DOHH2 (cell line): ENCODE measurements at regions not wholly inside any gene's neighbourhood (a gene's known extent, or its start where the extent isn't known, plus 50 kb on each side); places are given as distances from the start of the nearest gene placed in this dataset.

ENCODE experiments used
- H3F3A ChIP-seq: fragments of 200-600 bp; sonication (generic), shearing (Covaris generic); 2 replicates; pipeline ENCODE4 v1.6.0; 2016; ENCODE audit warnings: antibody characterized with exemption, mild to moderate bottlenecking; ENCODE audit not compliant: control insufficient read depth, insufficient read depth
- H3K27ac ChIP-seq: fragments of 200-600 bp; sonication (generic); 2 replicates; pipeline ENCODE4 v1.5.1; 2014; ENCODE audit warnings: low read depth, mild to moderate bottlenecking, low read length, moderate library complexity
- H3K27me3 ChIP-seq: fragments of 200-600 bp; sonication (generic); 2 replicates; pipeline ENCODE4 v1.6.1; 2014; ENCODE audit warnings: mild to moderate bottlenecking, low read length, mixed read lengths; ENCODE audit not compliant: control insufficient read depth
- H3K36me3 ChIP-seq: fragments of 200-600 bp; sonication (generic); 2 replicates; pipeline ENCODE4 v1.6.1; 2014; ENCODE audit warnings: mild to moderate bottlenecking, low read length, moderate library complexity, mixed read lengths; ENCODE audit not compliant: control insufficient read depth
- H3K4me1 ChIP-seq: fragments of 200-600 bp; sonication (generic); 2 replicates; pipeline ENCODE4 v1.6.1; 2014; ENCODE audit warnings: mild to moderate bottlenecking, low read length, mixed read lengths; ENCODE audit not compliant: control insufficient read depth
- H3K4me2 ChIP-seq: fragments of 200-600 bp; sonication (generic); 2 replicates; pipeline ENCODE4 v1.6.0; 2014; ENCODE audit warnings: mild to moderate bottlenecking, low read length, moderate library complexity
- H3K4me3 ChIP-seq: fragments of 200-600 bp; sonication (generic); 2 replicates; pipeline ENCODE4 v1.5.1; 2014; ENCODE audit warnings: mild to moderate bottlenecking, low read length, mixed read lengths
- H3K79me2 ChIP-seq: fragments of 200-600 bp; sonication (generic); 2 replicates; pipeline ENCODE4 v1.6.1; 2014; ENCODE audit warnings: mild to moderate bottlenecking, low read length, mixed read lengths; ENCODE audit not compliant: control insufficient read depth
- H3K9me2 ChIP-seq: fragments of 200-600 bp; sonication (generic); replicated peaks from 2 replicates; pipeline ENCODE4 v1.6.1; 2014; ENCODE audit warnings: mild to moderate bottlenecking, low read length, mixed read lengths; ENCODE audit not compliant: control insufficient read depth
- H3K9me3 ChIP-seq: fragments of 200-600 bp; sonication (generic); 2 replicates; pipeline ENCODE4 v1.6.1; 2014; ENCODE audit warnings: antibody characterized with exemption, low read length, mixed read lengths; ENCODE audit not compliant: control insufficient read depth, insufficient read depth
- H4K20me1 ChIP-seq: fragments of 200-600 bp; sonication (generic); 2 replicates; pipeline ENCODE4 v1.6.0; 2014; ENCODE audit warnings: low read depth, mild to moderate bottlenecking, antibody characterized with exemption, low read length, moderate library complexity; ENCODE audit not compliant: control insufficient read depth, insufficient read depth
- CTCF ChIP-seq: fragments of 200-600 bp; sonication (generic); IDR thresholded peaks from one replicate; pipeline ENCODE4 v1.5.1; 2014; ENCODE audit warnings: antibody characterized with exemption, mild to moderate bottlenecking, low read depth, low read length; ENCODE audit not compliant: poor library complexity, severe bottlenecking
- EZH2phosphoT487 ChIP-seq: fragments of 200-600 bp; sonication (generic); IDR thresholded peaks from 2 replicates; pipeline ENCODE4 v1.6.1; 2017; ENCODE audit warnings: borderline replicate concordance, mild to moderate bottlenecking, antibody characterized with exemption, low read length, moderate library complexity, mixed read lengths

- Histone ChIP-seq H4K20me1 (no peaks in the 10 kb centered on the region), H3K4me1 (no peaks in the 10 kb centered on the region), H3K9me3 (no peaks in the 10 kb centered on the region), H3K27ac (no peak overlapping the region), H3K36me3 (no peaks in the 10 kb centered on the region), H3K9me2 (no peaks in the 10 kb centered on the region), H3K4me2 (no peak overlapping the region), H3K27me3 (no peaks in the 10 kb centered on the region), H3K4me3 (no peak overlapping the region), H3F3A (no peaks in the 10 kb centered on the region), H3K79me2 (no peaks in the 10 kb centered on the region)
- no peak for TF ChIP-seq EZH2phosphoT487
- no peak for TF ChIP-seq CTCF
Measured at GRCh38 chr5:171578829-171579491, 159.5 kb downstream of the FGF18 start.

- no peaks in the 10 kb centered on the region for H3K27me3 ChIP-seq
- H3K36me3 ChIP-seq, result no peaks in the 10 kb centered on the region
- no peaks in the 10 kb centered on the region for H3K79me2 ChIP-seq
- no peaks in the 10 kb centered on the region for H3K4me1 ChIP-seq
- no peak overlapping the region for H3K4me2 ChIP-seq
- H3K9me2 ChIP-seq, result no peaks in the 10 kb centered on the region
- no peak for TF ChIP-seq CTCF
- no peak for TF ChIP-seq EZH2phosphoT487
- H3K4me3 ChIP-seq, result no peak overlapping the region
- H4K20me1 ChIP-seq, result no peaks in the 10 kb centered on the region
- H3K9me3 ChIP-seq, result no peaks in the 10 kb centered on the region
- H3F3A ChIP-seq, result no peaks in the 10 kb centered on the region
- H3K27ac ChIP-seq, result no peak overlapping the region
Measured at GRCh38 chr5:171579976-171580411, 160.5 kb downstream of the FGF18 start.

GRCh38 chr5:171580502-171581265 lies 161.2 kb downstream of the FGF18 start:
- Histone ChIP-seq H3K4me1 (no peaks in the 10 kb centered on the region), H3K79me2 (no peaks in the 10 kb centered on the region), H3K4me3 (no peak overlapping the region), H3K27ac (no peak overlapping the region), H3K36me3 (no peaks in the 10 kb centered on the region), H3K9me3 (no peaks in the 10 kb centered on the region), H3K9me2 (no peaks in the 10 kb centered on the region), H3K4me2 (no peak overlapping the region), H3F3A (no peaks in the 10 kb centered on the region), H3K27me3 (no peaks in the 10 kb centered on the region), H4K20me1 (no peaks in the 10 kb centered on the region)
- TF ChIP-seq CTCF, result no peak
